Ramos (cell line): ENCODE measurements at regions not wholly inside any gene's neighbourhood (a gene's known extent, or its start where the extent isn't known, plus 50 kb on each side); places are given as distances from the start of the nearest gene placed in this dataset.

ENCODE experiments used
- in situ Hi-C: fragments of 300-500 bp; cut with MboI; formaldehyde crosslinking; loops from one replicate; pipeline ENCODE4 v1.14.3; 2022; ENCODE audit warnings: low sequenced_read_pairs; ENCODE audit not compliant: unreplicated experiment

- in situ Hi-C loops = no loop called here
Measured at GRCh38 chrX:4382273-4382672, 668.8 kb upstream of the PRKX start.

- in situ Hi-C loops = no loop called here
Measured at GRCh38 chrX:4380710-4381109, 667.3 kb upstream of the PRKX start.

- in situ Hi-C loops = no loop called here
Measured at GRCh38 chrX:4379071-4379470, 665.6 kb upstream of the PRKX start.

- in situ Hi-C loops = no loop called here
Measured at GRCh38 chrX:4373791-4374190, 660.3 kb upstream of the PRKX start.

GRCh38 chrX:4358577-4358976, 645.1 kb upstream of the PRKX start:
- in situ Hi-C loops = no loop called here

GRCh38 chrX:4322916-4323315, 609.5 kb upstream of the PRKX start:
- in situ Hi-C loops = no loop called here

GRCh38 chrX:4320436-4320947, 607.0 kb upstream of the PRKX start:
- in situ Hi-C loops = no loop called here

- in situ Hi-C loops = no loop called here
Measured at GRCh38 chrX:4315891-4316290, 602.4 kb upstream of the PRKX start.

- in situ Hi-C loops = no loop called here
Measured at GRCh38 chrX:4314586-4314985, 601.1 kb upstream of the PRKX start.

GRCh38 chrX:4277122-4277521, 563.7 kb upstream of the PRKX start:
- in situ Hi-C loops = no loop called here

- in situ Hi-C loops = no loop called here
Measured at GRCh38 chrX:4268676-4269075, 555.2 kb upstream of the PRKX start.

- in situ Hi-C loops = no loop called here
Measured at GRCh38 chrX:4265036-4265435, 551.6 kb upstream of the PRKX start.

- in situ Hi-C loops = no loop called here
Measured at GRCh38 chrX:4263030-4263803, 549.8 kb upstream of the PRKX start.

- in situ Hi-C loops = no loop called here
Measured at GRCh38 chrX:4253092-4253491, 539.6 kb upstream of the PRKX start.

- in situ Hi-C loops = no loop called here
Measured at GRCh38 chrX:4249401-4249800, 536.0 kb upstream of the PRKX start.

- in situ Hi-C loops = no loop called here
Measured at GRCh38 chrX:4243759-4244158, 530.3 kb upstream of the PRKX start.

- in situ Hi-C loops = no loop called here
Measured at GRCh38 chrX:4240541-4241194, 527.2 kb upstream of the PRKX start.

GRCh38 chrX:4239650-4240540, 526.4 kb upstream of the PRKX start:
- in situ Hi-C loops = no loop called here

- in situ Hi-C loops = no loop called here
Measured at GRCh38 chrX:4238916-4239315, 525.5 kb upstream of the PRKX start.

GRCh38 chrX:4225086-4225485, 511.6 kb upstream of the PRKX start:
- in situ Hi-C loops = no loop called here

- in situ Hi-C loops = no loop called here
Measured at GRCh38 chrX:4206941-4207340, 493.5 kb upstream of the PRKX start.
